Stimulated activated effector memory CD8-positive, alpha-beta T cell treated with anti-CD3 and anti-CD28 coated beads, Interleukin-12 subunit alpha, Interleukin-12 subunit beta, amount 100 ng/mL, for 72 hours (primary cell): ENCODE measurements at regions not wholly inside any gene's neighbourhood (a gene's known extent, or its start where the extent isn't known, plus 50 kb on each side); places are given as distances from the start of the nearest gene placed in this dataset.
"Not testable (repeated sequence)": the region's sequence is repeated elsewhere in the genome, so short reads cannot be mapped to it uniquely, and the experiment has no call there.

Source experiments
- ATAC-seq: fragments of 150-1000 bp; cut with Tn5 transposase; 2 replicates; pipeline ENCODE4 v1.10.0; 2021
- DNase-seq, 2 donors: peaks; one replicate each; pipeline ENCODE4 v3.0.0; 2021 to 2022; ENCODE audit warnings: low spot score in 2 of 2
- H3K27ac Mint-ChIP-seq: one replicate; pipeline ENCODE4 v1.8.0; 2022; ENCODE audit warnings: mild to moderate bottlenecking, mixed read lengths
- H3K36me3 Mint-ChIP-seq: one replicate; pipeline ENCODE4 v1.8.0; 2022; ENCODE audit warnings: mild to moderate bottlenecking, mixed read lengths
- H3K4me1 Mint-ChIP-seq: one replicate; pipeline ENCODE4 v1.8.0; 2022; ENCODE audit warnings: mixed read lengths
- H3K4me3 Mint-ChIP-seq: one replicate; pipeline ENCODE4 v1.8.0; 2022; ENCODE audit warnings: mild to moderate bottlenecking, mixed read lengths
- H3K9me3 Mint-ChIP-seq: one replicate; pipeline ENCODE4 v1.8.0; 2022; ENCODE audit warnings: mixed read lengths

DNA sequence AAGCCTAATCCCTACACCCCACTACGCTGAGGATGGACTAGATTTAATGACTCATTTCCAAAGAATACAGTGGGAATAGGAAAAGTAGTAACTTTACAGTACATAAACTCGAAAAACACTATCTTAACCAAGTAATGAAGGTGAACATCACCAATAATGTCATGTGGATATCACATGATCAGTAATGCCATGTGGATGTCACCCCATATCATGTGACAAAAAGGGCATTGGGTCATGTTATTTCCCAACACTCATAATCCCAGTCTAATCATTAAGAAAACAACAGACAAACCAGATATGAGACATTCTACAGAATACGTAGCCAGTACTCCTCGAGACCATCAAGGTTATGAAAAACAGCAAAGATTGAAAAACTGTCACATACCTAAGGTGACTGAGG lies 667.3 kb upstream of the CRIM1 start:
- DNase-seq (no peak), ATAC-seq (no peak)
- H3K4me3 Mint-ChIP-seq = no peak overlapping the region
- H3K36me3 Mint-ChIP-seq = no peaks in the 10 kb centered on the region
- no peaks in the 10 kb centered on the region for H3K9me3 Mint-ChIP-seq
- H3K4me1 Mint-ChIP-seq = no peaks in the 10 kb centered on the region
- H3K27ac Mint-ChIP-seq = no peak overlapping the region

DNA sequence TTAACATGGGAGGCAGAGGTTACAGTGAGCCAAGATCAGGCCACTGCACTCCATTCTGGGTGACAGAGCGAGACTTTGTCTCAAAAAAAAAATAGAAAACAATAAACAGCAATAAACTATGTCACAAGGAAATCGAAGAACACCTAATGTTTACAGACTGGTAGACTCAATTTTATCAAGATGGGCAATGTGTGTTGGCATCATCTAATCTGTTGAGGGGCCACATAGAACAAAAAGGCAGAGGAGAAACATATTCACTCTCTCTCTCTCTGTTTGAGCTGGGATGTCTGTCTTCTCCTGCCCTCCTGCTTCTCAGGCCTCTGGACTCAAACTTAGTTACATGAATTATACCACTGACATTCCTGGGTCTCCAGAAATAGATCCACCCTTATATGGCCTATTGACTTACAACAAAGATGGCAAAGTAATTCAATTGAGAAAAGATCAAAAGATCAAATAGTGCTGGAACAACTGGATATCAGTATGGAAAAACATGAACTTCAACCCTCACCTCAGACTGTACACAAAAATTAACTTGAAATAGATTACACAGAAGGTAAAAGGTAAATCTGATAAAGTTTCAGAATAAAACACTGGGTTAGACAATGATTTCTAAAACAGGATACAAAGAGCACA lies 703.8 kb upstream of the CRIM1 start:
- H3K4me1 Mint-ChIP-seq = no peaks in the 10 kb centered on the region
- H3K4me3 Mint-ChIP-seq = no peak overlapping the region
- DNase-seq = no peak
- H3K27ac Mint-ChIP-seq = no peak overlapping the region
- ATAC-seq = no peak
- H3K36me3 Mint-ChIP-seq = no peaks in the 10 kb centered on the region
- H3K9me3 Mint-ChIP-seq = no peaks in the 10 kb centered on the region

DNA sequence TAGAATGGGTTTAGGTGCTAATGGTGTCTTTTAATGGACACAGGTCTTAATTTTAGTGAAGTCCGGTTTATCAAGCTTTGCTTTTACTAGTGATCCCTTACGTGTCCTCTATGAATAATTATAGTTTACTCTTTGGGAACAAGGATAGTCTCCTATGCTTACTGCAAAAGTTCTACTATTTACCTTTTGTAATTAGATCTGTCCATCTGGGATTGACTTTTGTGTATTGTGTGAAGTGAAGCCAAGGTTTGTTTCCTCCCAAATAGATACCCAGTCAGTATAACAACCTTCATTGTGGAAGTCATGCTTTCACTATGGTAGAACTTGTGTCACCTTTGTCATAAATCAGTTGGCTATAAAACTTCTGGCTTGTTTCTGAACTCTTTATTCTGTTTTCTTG lies 740.9 kb upstream of the CRIM1 start:
- H3K36me3 Mint-ChIP-seq = no peaks in the 10 kb centered on the region
- H3K4me1 Mint-ChIP-seq = no peaks in the 10 kb centered on the region
- H3K27ac Mint-ChIP-seq = no peak overlapping the region
- DNase-seq (no peak), ATAC-seq (no peak)
- H3K4me3 Mint-ChIP-seq = no peak overlapping the region
- no peaks in the 10 kb centered on the region for H3K9me3 Mint-ChIP-seq

DNA sequence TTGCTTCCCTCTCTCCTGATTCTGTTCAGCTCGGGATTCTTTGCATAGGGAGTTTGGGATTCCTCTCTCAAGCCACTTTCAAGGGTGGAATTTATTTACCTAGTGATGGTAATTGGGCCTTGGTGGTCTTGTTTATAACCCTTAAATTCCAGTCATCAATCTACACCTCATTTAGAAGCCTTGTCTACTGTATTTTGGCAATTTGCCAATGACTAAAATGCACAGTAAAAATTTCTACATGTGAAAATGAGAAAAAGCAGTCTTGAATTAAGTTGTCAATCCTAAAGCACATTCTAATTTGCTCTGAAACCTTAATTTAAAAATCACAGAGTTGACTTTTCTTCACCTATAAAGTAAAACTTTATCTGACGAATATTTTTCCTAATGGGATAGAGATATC lies 749.2 kb upstream of the CRIM1 start:
- H3K9me3 Mint-ChIP-seq = no peaks in the 10 kb centered on the region
- no peak overlapping the region for H3K4me3 Mint-ChIP-seq
- no peaks in the 10 kb centered on the region for H3K36me3 Mint-ChIP-seq
- no peak overlapping the region for H3K27ac Mint-ChIP-seq
- DNase-seq = no peak
- ATAC-seq = no peak
- H3K4me1 Mint-ChIP-seq = no peaks in the 10 kb centered on the region

DNA sequence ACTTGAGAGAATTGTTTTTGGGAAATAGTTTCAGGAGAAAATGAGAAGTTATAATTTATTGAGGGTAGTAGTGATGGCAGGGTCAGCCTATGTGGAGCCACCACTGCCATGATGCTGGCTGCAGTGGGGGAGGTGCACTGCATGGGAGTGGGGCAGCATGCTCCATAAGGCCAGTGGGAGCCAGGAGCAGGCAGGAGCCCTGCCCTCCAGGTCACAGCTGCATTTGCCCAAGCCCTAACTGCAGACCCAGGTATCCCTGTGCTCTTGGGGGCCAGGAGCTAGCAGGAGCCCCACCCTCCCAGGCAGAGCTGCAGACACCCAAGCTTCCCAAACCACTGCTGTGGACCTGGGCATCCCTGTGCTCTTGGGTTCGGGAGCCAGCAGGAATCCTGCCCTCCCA lies 757.3 kb upstream of the CRIM1 start:
- Mint-ChIP-seq H3K27ac (no peak overlapping the region), H3K4me1 (no peaks in the 10 kb centered on the region), H3K9me3 (peaks cover 5% of the 10 kb centered on the region), H3K36me3 (no peaks in the 10 kb centered on the region), H3K4me3 (no peak overlapping the region)
- DNase-seq (no peak), ATAC-seq (no peak)

DNA sequence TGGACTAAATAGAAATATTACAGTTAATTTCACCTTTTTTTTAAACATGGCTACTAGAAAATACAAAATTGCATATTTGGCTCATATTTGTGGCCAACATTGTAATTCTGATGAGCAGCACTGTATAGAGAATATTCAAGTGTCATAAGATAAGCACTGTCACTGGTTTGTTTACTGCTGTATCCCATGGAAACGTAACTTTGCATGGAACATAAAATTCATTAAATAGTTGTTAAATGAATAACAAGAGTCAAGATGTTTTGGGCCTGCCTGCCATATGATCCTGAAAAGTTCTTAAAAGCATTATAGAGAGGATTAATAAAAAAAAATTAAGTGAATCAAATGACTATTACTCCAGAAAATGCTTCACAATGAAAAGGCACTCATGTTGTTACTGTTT lies 763.7 kb upstream of the CRIM1 start:
- Mint-ChIP-seq H3K4me3 (no peak overlapping the region), H3K27ac (no peak overlapping the region), H3K4me1 (no peaks in the 10 kb centered on the region), H3K9me3 (peaks cover 1% of the 10 kb centered on the region), H3K36me3 (no peaks in the 10 kb centered on the region)
- no peak for ATAC-seq
- DNase-seq = no peak

DNA sequence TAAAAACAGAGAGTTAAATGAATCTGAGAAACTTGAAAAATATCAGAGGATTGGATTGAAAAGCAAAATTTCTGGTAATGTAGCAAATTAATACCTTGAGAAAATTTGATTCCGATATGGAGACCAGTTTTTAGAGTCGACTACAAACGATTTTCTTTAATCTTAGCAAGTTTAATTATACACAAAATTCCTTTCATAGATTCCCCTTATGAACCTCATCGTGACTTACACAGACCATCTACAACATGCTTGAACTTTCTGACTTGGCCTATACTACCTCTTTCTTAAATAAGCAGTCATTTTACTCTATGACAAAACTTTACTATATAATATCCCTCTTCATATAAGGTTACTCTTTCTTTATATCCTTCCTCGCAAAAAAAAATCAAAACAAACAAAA lies 769.6 kb upstream of the CRIM1 start:
- Mint-ChIP-seq H3K4me3 (no peak overlapping the region), H3K27ac (no peak overlapping the region), H3K36me3 (no peaks in the 10 kb centered on the region), H3K9me3 (peaks cover 8% of the 10 kb centered on the region), H3K4me1 (no peaks in the 10 kb centered on the region)
- no peak for DNase-seq
- ATAC-seq = no peak

DNA sequence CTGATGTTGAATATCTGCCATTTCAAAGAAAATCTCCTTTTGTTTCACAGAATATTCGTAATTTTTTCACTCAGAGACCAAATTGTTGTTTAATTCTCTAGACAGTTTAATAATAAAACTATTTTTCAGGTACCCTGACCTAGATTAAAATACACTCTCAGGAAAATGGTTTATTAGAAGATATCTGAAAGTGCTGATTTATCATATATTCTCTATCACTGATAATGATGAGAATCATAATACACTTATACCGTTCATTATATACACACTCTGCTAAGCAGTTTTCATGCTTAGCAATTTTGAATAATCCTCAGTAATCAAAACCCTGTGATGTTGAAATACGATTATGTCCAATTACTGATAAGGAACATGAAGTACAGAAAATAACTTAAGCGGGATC lies 772.9 kb upstream of the CRIM1 start:
- ATAC-seq (no peak), DNase-seq (no peak)
- Mint-ChIP-seq H3K4me1 (no peaks in the 10 kb centered on the region), H3K36me3 (no peaks in the 10 kb centered on the region), H3K27ac (no peak overlapping the region), H3K4me3 (no peak overlapping the region), H3K9me3 (peaks cover 10% of the 10 kb centered on the region)

DNA sequence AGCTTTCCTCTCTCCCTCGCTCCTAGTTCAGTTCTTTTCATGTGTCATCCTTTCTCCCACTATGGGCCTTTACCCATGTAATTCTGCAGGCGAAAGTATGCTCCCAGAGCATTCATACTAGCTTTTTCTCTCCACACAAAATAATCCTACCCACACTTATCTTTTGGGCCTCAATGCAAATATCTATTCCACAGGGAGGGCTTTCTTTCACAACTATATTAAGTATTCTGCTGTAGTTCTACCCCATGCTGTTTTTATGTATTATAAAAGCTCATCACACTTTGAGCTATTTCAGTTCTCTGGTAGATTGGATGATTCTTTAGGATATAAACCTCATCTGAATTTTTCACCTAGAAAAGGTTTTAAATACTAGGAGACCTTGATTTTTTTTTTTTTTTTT lies 774.6 kb upstream of the CRIM1 start:
- ATAC-seq = no peak
- no peak overlapping the region for H3K4me3 Mint-ChIP-seq

DNA sequence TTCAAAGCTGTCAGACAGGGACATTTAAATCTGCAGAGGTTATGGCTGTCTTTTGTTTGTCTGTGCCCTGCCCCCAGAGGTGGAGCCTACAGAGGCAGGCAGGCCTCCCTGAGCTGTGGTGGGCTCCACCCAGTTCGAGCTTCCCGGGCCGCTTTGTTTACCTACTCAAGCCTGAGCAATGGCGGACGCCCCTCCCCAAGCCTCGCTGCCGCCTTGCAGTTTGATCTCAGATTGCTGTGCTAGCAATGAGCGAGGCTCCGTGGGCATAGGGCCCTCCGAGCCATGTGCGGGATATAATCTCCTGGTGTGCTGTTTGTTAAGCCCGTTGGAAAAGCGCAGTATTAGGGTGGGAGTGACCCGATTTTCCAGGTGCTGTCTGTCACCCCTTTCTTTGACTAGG lies 787.0 kb upstream of the CRIM1 start:
- H3K36me3 Mint-ChIP-seq, H3K9me3 Mint-ChIP-seq, H3K4me1 Mint-ChIP-seq, DNase-seq, H3K4me3 Mint-ChIP-seq, H3K27ac Mint-ChIP-seq, ATAC-seq: not testable (repeated sequence)

More for the DNA sequence above, 774.6 kb upstream of the CRIM1 start:
- Mint-ChIP-seq H3K4me1 (no peaks in the 10 kb centered on the region), H3K27ac (no peak overlapping the region), H3K36me3 (no peaks in the 10 kb centered on the region), H3K9me3 (peaks cover 3% of the 10 kb centered on the region)
- DNase-seq = no peak

DNA sequence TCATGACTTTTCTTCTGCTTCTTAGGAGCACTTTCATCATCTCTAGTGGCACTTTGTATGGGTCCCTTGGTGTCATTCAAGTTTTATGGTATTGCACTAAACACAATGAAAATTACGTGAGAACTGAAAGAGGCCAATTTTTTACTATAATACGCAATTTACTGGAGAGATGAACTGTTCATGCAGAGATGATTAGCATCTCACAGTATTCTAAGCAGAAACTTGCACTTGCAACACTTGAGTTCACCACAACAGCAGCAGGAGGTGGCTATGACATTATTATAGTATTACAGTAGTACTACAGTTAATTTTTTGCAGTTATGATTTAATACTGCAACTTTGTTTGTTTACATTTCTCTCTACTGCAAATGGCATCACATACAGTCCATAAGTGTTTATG lies 793.1 kb upstream of the CRIM1 start:
- ATAC-seq (no peak), DNase-seq (no peak)
- peaks cover 3% of the 10 kb centered on the region for H3K9me3 Mint-ChIP-seq
- H3K36me3 Mint-ChIP-seq = no peaks in the 10 kb centered on the region
- H3K4me3 Mint-ChIP-seq = no peak overlapping the region
- no peaks in the 10 kb centered on the region for H3K4me1 Mint-ChIP-seq
- no peak overlapping the region for H3K27ac Mint-ChIP-seq

DNA sequence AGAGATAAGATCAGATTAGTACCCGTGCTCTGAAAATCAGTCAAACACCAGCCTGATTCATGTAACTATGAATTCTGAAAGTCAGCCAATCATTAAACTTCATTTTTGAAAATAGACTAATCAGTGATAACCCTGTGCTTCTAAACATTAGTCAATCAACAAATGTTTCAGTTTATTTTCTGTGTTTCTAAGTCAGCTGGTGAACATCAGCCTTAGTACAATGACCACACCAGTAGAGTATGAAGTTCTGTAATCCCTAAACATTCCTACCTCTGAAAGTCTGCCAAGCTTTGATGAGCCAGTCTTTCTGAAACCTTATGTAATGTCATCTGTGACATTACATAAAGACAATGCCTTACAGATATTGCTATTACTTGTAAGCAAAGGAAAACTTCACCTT lies 807.4 kb upstream of the CRIM1 start:
- no peak for ATAC-seq
- no peaks in the 10 kb centered on the region for H3K36me3 Mint-ChIP-seq

DNA sequence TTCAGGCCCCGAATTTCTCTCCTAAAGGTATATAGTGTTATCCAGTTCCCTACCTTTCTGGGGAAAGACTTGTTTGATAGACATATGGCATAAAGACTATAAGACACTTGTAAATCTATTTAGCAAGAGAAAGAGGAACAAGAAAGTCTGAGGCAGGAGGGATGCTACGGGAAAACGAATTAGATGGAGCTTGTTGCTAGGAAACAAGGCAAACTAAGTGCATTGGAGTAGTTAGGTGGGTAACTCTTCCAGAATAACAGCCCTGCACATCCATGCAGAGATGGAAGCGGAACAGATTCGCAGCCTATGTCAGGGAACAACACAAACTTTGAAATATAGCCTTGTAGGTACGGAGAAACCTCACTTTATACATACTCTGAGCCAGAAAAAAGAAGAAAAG lies 810.3 kb upstream of the CRIM1 start:
- DNase-seq = no peak
- Mint-ChIP-seq H3K9me3 (no peaks in the 10 kb centered on the region), H3K4me1 (no peaks in the 10 kb centered on the region), H3K4me3 (no peak overlapping the region), H3K36me3 (no peaks in the 10 kb centered on the region), H3K27ac (no peak overlapping the region)
- ATAC-seq = no peak

More for the DNA sequence above, 807.4 kb upstream of the CRIM1 start:
- no peaks in the 10 kb centered on the region for H3K9me3 Mint-ChIP-seq
- no peak for DNase-seq
- H3K4me3 Mint-ChIP-seq = no peak overlapping the region
- no peaks in the 10 kb centered on the region for H3K4me1 Mint-ChIP-seq
- H3K27ac Mint-ChIP-seq = no peak overlapping the region

DNA sequence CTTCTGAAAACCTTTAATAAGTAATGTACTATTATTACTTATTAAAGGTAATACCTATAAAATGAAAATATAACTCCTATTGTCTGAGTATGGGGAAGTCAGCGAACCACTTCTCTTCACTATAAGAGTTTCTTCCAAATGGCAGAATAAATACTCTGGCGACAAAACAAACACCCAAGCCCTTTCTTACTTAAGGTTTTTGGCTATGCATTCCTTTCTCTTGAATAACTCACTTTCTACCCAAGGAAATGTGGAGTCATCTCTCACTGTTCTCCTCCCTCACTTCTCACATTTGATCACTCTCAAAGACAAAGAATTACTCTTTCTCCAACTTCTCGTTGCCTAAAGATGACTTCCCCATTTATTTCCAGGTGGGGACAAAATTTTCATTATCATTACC lies 816.8 kb upstream of the CRIM1 start:
- Mint-ChIP-seq H3K36me3 (no peaks in the 10 kb centered on the region), H3K4me1 (no peaks in the 10 kb centered on the region), H3K4me3 (no peak overlapping the region), H3K9me3 (no peaks in the 10 kb centered on the region), H3K27ac (no peak overlapping the region)
- ATAC-seq = no peak
- no peak for DNase-seq

DNA sequence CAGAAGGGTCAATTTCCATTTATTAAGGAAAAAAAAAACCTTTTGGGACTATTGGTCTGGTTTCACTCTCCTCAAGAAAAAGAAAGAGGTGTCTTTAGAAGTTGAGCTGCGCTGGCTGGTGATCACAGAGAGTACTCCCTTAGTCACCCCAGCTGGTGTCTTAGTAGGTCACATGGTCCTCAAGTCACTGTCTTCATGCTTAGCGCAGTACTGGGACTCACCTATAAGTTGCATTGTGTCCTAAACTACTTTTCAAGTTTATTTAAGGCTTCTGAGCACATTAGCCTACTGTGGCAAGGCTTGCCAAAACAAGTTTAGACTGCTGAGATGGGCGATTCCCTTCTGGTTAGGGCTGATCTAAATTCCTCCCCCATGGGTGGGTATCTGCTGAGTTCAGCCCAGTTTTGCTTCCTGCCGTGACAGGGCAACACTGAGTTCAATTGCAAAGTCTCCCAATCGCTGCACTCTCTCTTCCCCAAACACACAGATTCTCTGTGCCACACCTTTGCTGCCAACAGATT lies 824.9 kb upstream of the CRIM1 start:
- ATAC-seq (no peak), DNase-seq (no peak)
- Mint-ChIP-seq H3K4me3 (no peak overlapping the region), H3K4me1 (no peaks in the 10 kb centered on the region), H3K27ac (no peak overlapping the region), H3K9me3 (peaks cover 5% of the 10 kb centered on the region), H3K36me3 (no peaks in the 10 kb centered on the region)

DNA sequence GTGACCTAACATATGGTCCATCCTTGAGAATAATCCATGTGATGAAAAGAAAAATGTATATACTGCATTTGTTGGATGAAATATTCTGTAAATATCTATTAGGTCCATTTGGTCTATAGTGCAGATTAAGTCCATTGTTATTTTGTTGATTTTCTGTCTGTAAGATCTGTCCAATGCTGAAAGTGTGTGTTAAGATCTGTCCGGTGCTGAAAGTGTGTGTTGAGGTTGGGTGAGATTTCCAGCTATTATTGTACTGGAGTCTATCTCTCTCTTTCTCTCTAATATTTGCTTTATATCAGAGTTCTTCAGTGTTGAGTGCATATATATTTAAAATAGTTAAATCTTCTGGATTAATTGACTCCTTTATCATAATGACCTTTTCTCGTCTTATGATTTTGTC lies 828.8 kb upstream of the CRIM1 start:
- no peak overlapping the region for H3K4me3 Mint-ChIP-seq
- ATAC-seq (no peak), DNase-seq (no peak)
- H3K9me3 Mint-ChIP-seq = peaks cover 14% of the 10 kb centered on the region
- no peaks in the 10 kb centered on the region for H3K36me3 Mint-ChIP-seq
- no peak overlapping the region for H3K27ac Mint-ChIP-seq
- no peaks in the 10 kb centered on the region for H3K4me1 Mint-ChIP-seq

DNA sequence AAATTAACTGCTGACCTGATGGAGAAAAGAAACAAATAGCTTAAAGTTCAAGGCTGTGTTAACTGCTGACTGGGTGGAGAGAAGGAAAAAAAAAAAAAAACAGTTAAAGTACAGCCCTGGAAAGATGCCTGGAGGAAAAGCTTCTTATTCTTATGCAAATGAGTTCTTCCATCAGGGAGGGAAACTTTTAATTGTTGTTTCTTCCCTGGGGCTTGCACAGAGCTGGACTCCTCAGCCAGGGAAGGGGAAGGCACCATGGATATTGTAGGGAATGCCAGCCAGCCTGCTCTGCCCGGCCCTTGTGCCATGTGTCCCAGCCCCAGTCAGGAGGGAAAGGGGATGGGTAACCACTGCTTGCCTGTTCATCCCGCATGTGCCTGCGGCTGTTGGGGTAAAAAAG lies 833.1 kb upstream of the CRIM1 start:
- H3K27ac Mint-ChIP-seq = no peak overlapping the region
- H3K4me1 Mint-ChIP-seq = no peaks in the 10 kb centered on the region
- H3K36me3 Mint-ChIP-seq = no peaks in the 10 kb centered on the region
- H3K4me3 Mint-ChIP-seq = no peak overlapping the region
- DNase-seq = no peak
- ATAC-seq = no peak
- H3K9me3 Mint-ChIP-seq = peaks cover 11% of the 10 kb centered on the region
